GM10266 (cell line): ENCODE measurements at regions not wholly inside any gene's neighbourhood (a gene's known extent, or its start where the extent isn't known, plus 50 kb on each side); places are given as distances from the start of the nearest gene placed in this dataset.

Experiments used
- DNase-seq: peaks from one replicate; pipeline ENCODE4 v3.0.0; 2012; ENCODE audit errors: extremely low spot score
- TF ChIP-seq, protein P1 (sequence below): IDR thresholded peaks from 2 replicates; pipeline ENCODE4 v1.5.1; 2012; ENCODE audit warnings: mild to moderate bottlenecking, low read depth; ENCODE audit not compliant: control insufficient read depth, insufficient read depth; ENCODE audit errors: missing control alignments

DNA sequence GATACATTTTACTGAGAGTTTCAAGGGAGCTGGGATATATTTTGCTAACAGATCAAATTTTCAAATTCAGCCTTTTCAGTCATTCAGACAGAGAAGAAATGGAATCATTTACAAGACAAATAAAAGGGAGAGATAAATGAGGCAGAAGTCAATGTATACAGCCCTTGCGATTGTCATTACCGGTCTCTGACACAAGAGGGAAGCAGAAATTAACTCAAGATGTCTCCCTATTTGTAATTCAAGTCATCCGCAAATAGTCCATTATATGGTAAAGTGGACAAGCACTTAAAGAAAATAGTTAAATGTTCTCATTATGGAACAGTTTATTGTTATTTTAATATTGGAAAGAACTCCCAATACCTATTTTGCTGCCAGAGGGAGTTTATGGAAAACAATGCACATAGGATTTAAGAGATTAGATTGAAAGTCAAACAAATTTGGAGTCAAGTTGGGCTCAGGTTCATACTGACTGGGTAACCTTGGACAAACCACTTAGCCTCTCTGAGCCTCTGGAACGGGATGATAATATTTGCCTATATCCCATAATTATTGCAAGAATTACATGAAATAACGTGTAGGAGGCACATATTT is 89.3 kb upstream of the PRKCQ start:
- TF ChIP-seq, protein P1, sequence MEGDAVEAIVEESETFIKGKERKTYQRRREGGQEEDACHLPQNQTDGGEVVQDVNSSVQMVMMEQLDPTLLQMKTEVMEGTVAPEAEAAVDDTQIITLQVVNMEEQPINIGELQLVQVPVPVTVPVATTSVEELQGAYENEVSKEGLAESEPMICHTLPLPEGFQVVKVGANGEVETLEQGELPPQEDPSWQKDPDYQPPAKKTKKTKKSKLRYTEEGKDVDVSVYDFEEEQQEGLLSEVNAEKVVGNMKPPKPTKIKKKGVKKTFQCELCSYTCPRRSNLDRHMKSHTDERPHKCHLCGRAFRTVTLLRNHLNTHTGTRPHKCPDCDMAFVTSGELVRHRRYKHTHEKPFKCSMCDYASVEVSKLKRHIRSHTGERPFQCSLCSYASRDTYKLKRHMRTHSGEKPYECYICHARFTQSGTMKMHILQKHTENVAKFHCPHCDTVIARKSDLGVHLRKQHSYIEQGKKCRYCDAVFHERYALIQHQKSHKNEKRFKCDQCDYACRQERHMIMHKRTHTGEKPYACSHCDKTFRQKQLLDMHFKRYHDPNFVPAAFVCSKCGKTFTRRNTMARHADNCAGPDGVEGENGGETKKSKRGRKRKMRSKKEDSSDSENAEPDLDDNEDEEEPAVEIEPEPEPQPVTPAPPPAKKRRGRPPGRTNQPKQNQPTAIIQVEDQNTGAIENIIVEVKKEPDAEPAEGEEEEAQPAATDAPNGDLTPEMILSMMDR = peak; percentile 46
- DNase-seq = peak; percentile 12

- peak; percentile 12 for DNase-seq
- TF ChIP-seq, protein P1 = peak; percentile 53
Measured at GRCh38 chr10:6667679-6668270, 87.7 kb upstream of the PRKCQ start.

DNA sequence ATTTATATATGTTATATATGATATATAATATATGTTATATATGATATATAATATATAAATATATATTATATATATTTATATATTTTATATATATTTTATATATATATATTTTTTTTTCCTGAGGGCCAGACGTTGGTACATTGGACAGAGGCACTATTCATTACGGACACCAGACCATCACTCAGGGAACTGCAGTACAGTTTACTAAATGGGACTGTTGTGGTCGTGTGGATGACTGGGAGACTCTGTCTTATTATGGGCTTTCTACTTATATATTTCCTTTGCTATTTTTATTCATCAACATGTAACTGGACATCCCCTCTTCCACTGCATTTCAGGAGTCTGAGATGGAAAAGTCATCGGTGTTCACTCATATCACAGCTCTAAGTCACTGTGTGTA is 87.1 kb upstream of the PRKCQ start:
- DNase-seq = no peak
- TF ChIP-seq, protein P1 = no peak

- DNase-seq = no peak
- TF ChIP-seq, protein P1 = no peak
Measured at GRCh38 chr10:6665847-6666246, 85.8 kb upstream of the PRKCQ start.

GRCh38 chr10:6660460-6660859 is 80.4 kb upstream of the PRKCQ start:
- DNase-seq = no peak
- TF ChIP-seq, protein P1 = no peak

- TF ChIP-seq, protein P1 = no peak
- no peak for DNase-seq
Measured at GRCh38 chr10:6659451-6659850, 79.4 kb upstream of the PRKCQ start.

DNA sequence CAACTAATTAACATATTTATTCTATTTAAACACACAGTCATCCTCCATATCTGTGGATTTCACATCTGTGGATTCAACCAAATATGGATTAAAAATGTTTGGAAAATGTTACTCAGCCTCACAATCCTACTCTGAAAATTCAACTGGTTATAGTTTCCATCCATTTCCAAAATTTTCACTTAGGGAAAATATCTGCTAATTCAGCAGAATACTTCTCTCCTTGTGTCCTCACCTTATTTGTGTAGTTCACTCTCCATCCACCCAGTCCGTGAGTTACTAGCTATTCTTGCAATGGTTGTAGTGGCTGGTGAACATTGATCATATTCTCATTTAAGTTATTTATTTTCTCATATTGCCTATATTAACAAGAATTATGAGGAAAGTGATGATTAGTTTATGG is 77.6 kb upstream of the PRKCQ start:
- TF ChIP-seq, protein P1 = no peak
- DNase-seq = no peak
